ENCODE measurements at regions not wholly inside any gene's neighbourhood (a gene's known extent, or its start where the extent isn't known, plus 50 kb on each side); places are given as distances from the start of the nearest gene placed in this dataset.
"Not testable (repeated sequence)": the region's sequence is repeated elsewhere in the genome, so short reads cannot be mapped to it uniquely, and the experiment has no call there.

DNA sequence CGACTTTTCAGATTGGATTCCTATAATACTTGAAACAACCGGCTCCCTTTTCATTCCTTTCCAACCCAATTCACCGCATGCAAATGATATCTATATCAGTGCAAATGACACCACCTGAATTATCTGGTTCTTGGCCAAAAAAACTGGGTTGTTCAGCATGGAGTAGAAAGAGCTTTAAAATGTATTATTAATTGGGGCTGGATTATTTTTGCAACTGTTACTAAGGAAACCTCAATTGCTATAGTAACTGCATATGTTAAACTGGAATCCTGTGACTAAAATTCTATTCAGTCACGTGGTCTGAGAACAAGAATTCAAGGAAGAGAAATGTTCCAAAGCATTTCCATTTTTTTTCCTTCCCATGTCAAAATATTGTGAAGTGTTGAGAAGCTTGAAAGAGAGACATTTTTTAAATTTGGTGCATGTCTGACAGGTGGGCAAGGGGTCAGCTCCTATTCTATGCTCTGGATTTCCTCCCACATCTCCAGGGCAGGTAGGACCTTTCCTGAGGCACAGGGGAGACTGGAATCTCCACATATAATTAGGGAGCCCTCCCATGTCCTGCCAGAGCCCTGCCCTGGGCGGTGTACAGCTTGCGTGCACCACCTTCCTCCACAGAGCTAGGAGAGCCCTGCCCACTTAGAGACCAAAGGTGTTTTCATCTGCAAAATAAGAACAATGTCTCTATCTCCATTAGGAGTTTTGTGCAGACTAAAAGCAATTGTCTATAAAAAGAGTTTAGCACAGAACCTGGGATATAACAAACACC, 899.6 kb downstream of the TUBA3C start:
- TF ChIP-seq, protein P1, sequence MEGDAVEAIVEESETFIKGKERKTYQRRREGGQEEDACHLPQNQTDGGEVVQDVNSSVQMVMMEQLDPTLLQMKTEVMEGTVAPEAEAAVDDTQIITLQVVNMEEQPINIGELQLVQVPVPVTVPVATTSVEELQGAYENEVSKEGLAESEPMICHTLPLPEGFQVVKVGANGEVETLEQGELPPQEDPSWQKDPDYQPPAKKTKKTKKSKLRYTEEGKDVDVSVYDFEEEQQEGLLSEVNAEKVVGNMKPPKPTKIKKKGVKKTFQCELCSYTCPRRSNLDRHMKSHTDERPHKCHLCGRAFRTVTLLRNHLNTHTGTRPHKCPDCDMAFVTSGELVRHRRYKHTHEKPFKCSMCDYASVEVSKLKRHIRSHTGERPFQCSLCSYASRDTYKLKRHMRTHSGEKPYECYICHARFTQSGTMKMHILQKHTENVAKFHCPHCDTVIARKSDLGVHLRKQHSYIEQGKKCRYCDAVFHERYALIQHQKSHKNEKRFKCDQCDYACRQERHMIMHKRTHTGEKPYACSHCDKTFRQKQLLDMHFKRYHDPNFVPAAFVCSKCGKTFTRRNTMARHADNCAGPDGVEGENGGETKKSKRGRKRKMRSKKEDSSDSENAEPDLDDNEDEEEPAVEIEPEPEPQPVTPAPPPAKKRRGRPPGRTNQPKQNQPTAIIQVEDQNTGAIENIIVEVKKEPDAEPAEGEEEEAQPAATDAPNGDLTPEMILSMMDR (conservative IDR thresholded peaks at IDR 0.05; ENCODE audit: low read length): not testable (repeated sequence)
- TF ChIP-seq EZH2phosphoT487 (IDR thresholded peaks at IDR 0.05; ENCODE audit: borderline replicate concordance, low read depth, low read length): not testable (repeated sequence)
